B cell (primary cell): ENCODE measurements at regions not wholly inside any gene's neighbourhood (a gene's known extent, or its start where the extent isn't known, plus 50 kb on each side); places are given as distances from the start of the nearest gene placed in this dataset.

Experiments used
- EZH2 ChIP-seq: IDR thresholded peaks from 2 replicates; pipeline ENCODE4 v1.6.1; 2012; ENCODE audit warnings: borderline replicate concordance, low read depth, mild to moderate bottlenecking, moderate library complexity, low read length; ENCODE audit not compliant: insufficient read depth, poor library complexity, severe bottlenecking
- TF ChIP-seq, protein P1 (sequence below): fragments of 200-600 bp; IDR thresholded peaks from one replicate; pipeline ENCODE4 v1.8.0; 2022; ENCODE audit warnings: antibody characterized with exemption, mild to moderate bottlenecking

- TF ChIP-seq, protein P1, sequence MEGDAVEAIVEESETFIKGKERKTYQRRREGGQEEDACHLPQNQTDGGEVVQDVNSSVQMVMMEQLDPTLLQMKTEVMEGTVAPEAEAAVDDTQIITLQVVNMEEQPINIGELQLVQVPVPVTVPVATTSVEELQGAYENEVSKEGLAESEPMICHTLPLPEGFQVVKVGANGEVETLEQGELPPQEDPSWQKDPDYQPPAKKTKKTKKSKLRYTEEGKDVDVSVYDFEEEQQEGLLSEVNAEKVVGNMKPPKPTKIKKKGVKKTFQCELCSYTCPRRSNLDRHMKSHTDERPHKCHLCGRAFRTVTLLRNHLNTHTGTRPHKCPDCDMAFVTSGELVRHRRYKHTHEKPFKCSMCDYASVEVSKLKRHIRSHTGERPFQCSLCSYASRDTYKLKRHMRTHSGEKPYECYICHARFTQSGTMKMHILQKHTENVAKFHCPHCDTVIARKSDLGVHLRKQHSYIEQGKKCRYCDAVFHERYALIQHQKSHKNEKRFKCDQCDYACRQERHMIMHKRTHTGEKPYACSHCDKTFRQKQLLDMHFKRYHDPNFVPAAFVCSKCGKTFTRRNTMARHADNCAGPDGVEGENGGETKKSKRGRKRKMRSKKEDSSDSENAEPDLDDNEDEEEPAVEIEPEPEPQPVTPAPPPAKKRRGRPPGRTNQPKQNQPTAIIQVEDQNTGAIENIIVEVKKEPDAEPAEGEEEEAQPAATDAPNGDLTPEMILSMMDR: no peak
- TF ChIP-seq EZH2: no peak
These were observed 384.6 kb downstream of the TMEM232 start for GRCh38 chr5:110341836-110342235.
